Lung (tissue), 11 donors: ENCODE measurements at regions not wholly inside any gene's neighbourhood (a gene's known extent, or its start where the extent isn't known, plus 50 kb on each side); places are given as distances from the start of the nearest gene placed in this dataset.
A peak's percentile ranks its signal among the peaks of the same experiment; 100 is the strongest.

Experiments
- ATAC-seq: fragments of 200-7000 bp; cut with Tn5 transposase; one replicate; pipeline ENCODE4 v1.9.1; 2020; ENCODE audit warnings: moderate number of reproducible peaks; ENCODE audit not compliant: insufficient read depth, low FRiP score
- DNase-seq, 3 donors: peaks; one replicate each; pipeline ENCODE4 v3.0.0-alpha.2; 2013 to 2017
- H3K27ac ChIP-seq, 2 donors: one replicate each; pipeline ENCODE4 v1.5.1; 2013; ENCODE audit warnings: mild to moderate bottlenecking in 2 of 2, moderate library complexity in 2 of 2, control low read depth in 1 of 2, inconsistent platforms in 1 of 2, low read depth in 1 of 2, low read length in 1 of 2
- H3K27me3 ChIP-seq, 3 donors: one replicate each; pipeline ENCODE4 v1.5.1; 2013; ENCODE audit warnings: low read length in 2 of 3; ENCODE audit not compliant: control insufficient read depth in 3 of 3, insufficient read depth in 3 of 3
- H3K36me3 ChIP-seq, 4 donors: one replicate each; pipeline ENCODE4 v1.5.1; 2013; ENCODE audit warnings: low read length in 4 of 4, mild to moderate bottlenecking in 1 of 4, moderate library complexity in 1 of 4; ENCODE audit not compliant: control insufficient read depth in 4 of 4, insufficient read depth in 4 of 4
- H3K4me1 ChIP-seq, 5 donors: one replicate each; pipeline ENCODE4 v1.5.1; 2013; ENCODE audit warnings: low read length in 5 of 5, mild to moderate bottlenecking in 2 of 5, moderate library complexity in 1 of 5; ENCODE audit not compliant: control insufficient read depth in 5 of 5, insufficient read depth in 5 of 5
- H3K4me3 ChIP-seq: one replicate; pipeline ENCODE4 v1.5.1; 2013; ENCODE audit warnings: mild to moderate bottlenecking, control low read depth, moderate library complexity
- H3K9ac ChIP-seq, 2 donors: one replicate each; pipeline ENCODE4 v1.5.1; 2013; ENCODE audit warnings: low read length in 2 of 2, control low read depth in 1 of 2; ENCODE audit not compliant: insufficient read depth in 1 of 2
- H3K9me3 ChIP-seq, 4 donors: one replicate each; pipeline ENCODE4 v1.5.1; 2013; ENCODE audit warnings: low read length in 3 of 4, mild to moderate bottlenecking in 1 of 4, moderate library complexity in 1 of 4; ENCODE audit not compliant: control insufficient read depth in 4 of 4, insufficient read depth in 3 of 4
- CTCF ChIP-seq: IDR thresholded peaks from 2 replicates; pipeline ENCODE4 v1.5.1; 2012; ENCODE audit warnings: mild to moderate bottlenecking; ENCODE audit errors: control extremely low read depth, extremely low read depth
- WGBS, 2 donors: extraction: QIAGEN DNeasy Blood & Tissue Kit; methylation state at CpG; one replicate each; pipeline ENCODE4 v1.1.7; 2013; 5-methylcytosine and 5-hydroxymethylcytosine counted together
- donor health status: control.
- donor health status: control.
- donor health status: Bipolar disorder and iron deficiency.
- donor health status: healthy.
- donor health status: DM: yes; HTN: yes; CAD: no.

GRCh38 chr3:64293121-64293520, 67.9 kb upstream of the PRICKLE2 start:
- no peaks in the 10 kb centered on the region for H3K27me3 ChIP-seq
- WGBS, 2 donors, result 96 to 97% methylated on average over 9 of the region's 9 CpGs
- peaks cover 0 to 29% (median 5%) of the 10 kb centered on the region in 5 donors for H3K4me1 ChIP-seq
- peaks cover 0 to 5% (median 2%) of the 10 kb centered on the region in 4 donors for H3K9me3 ChIP-seq
- TF ChIP-seq CTCF, result no peak
- ATAC-seq, result no peak
- no peak overlapping the region for H3K4me3 ChIP-seq
- H3K27ac ChIP-seq, result no peak overlapping the region
- no peaks in the 10 kb centered on the region for H3K36me3 ChIP-seq
- no peak for DNase-seq
- H3K9ac ChIP-seq, result no peak overlapping the region

GRCh38 chr3:64291956-64292355, 66.7 kb upstream of the PRICKLE2 start:
- TF ChIP-seq CTCF, result no peak
- DNase-seq (peak in 2 of 3 donors; percentile 61 to 86), ATAC-seq (no peak)
- Histone ChIP-seq H3K36me3 (no peaks in the 10 kb centered on the region), H3K4me3 (no peak overlapping the region), H3K9ac (no peak overlapping the region), H3K4me1 (peaks cover 0 to 29% (median 5%) of the 10 kb centered on the region in 5 donors), H3K9me3 (peaks cover 0 to 4% (median 1%) of the 10 kb centered on the region in 4 donors), H3K27me3 (no peaks in the 10 kb centered on the region), H3K27ac (no peak overlapping the region)
- 82 to 89% methylated on average over 4 of the region's 4 CpGs for WGBS, 2 donors

GRCh38 chr3:64291345-64291744, 66.1 kb upstream of the PRICKLE2 start:
- 48 to 58% methylated on average over 3 of the region's 3 CpGs for WGBS, 2 donors
- Histone ChIP-seq H3K9me3 (no peaks in the 10 kb centered on the region), H3K4me3 (no peak overlapping the region), H3K9ac (no peak overlapping the region), H3K27ac (peak overlapping the region in 1 of 2 donors; percentile 56), H3K36me3 (no peaks in the 10 kb centered on the region), H3K27me3 (no peaks in the 10 kb centered on the region), H3K4me1 (peaks cover 0 to 29% (median 5%) of the 10 kb centered on the region in 5 donors)
- ATAC-seq (no peak), DNase-seq (no peak)
- no peak for TF ChIP-seq CTCF

- Histone ChIP-seq H3K9ac (no peak overlapping the region), H3K36me3 (no peaks in the 10 kb centered on the region), H3K27me3 (no peaks in the 10 kb centered on the region), H3K27ac (peak overlapping the region in 1 of 2 donors; percentile 66), H3K4me1 (peaks cover 0 to 29% (median 5%) of the 10 kb centered on the region in 5 donors), H3K9me3 (no peaks in the 10 kb centered on the region), H3K4me3 (no peak overlapping the region)
- 65 to 84% methylated on average over 5 of the region's 5 CpGs for WGBS, 2 donors
- no peak for TF ChIP-seq CTCF
- no peak for DNase-seq
- ATAC-seq, result no peak
Observed at GRCh38 chr3:64290864-64291263, 65.6 kb upstream of the PRICKLE2 start.
